Astrocyte (in vitro differentiated cells and primary cell): ENCODE measurements at regions not wholly inside any gene's neighbourhood (a gene's known extent, or its start where the extent isn't known, plus 50 kb on each side); places are given as distances from the start of the nearest gene placed in this dataset.

Experiments used
- DNase-seq: peaks from one replicate; pipeline ENCODE4 v3.0.0-alpha.2; 2010; ENCODE audit warnings: low read depth
- FAIRE-seq: peaks from 2 replicates; lab custom pipeline; 2011; peaks lifted over from hg19 to GRCh38; lab: Jason Lieb, UNC
- H2AFZ ChIP-seq: 2 replicates; pipeline ENCODE4 v1.6.0; 2012; ENCODE audit warnings: low read depth, low read length, inconsistent platforms
- H3K27ac ChIP-seq: 2 replicates; pipeline ENCODE4 v1.5.1; 2011; ENCODE audit warnings: low read depth, low read length, inconsistent platforms
- H3K27me3 ChIP-seq: 2 replicates; pipeline ENCODE4 v1.6.0; 2011; ENCODE audit warnings: low read length, inconsistent platforms; ENCODE audit not compliant: insufficient read depth
- H3K36me3 ChIP-seq: 2 replicates; pipeline ENCODE4 v1.5.1; 2011; ENCODE audit warnings: low read length, inconsistent platforms; ENCODE audit not compliant: insufficient read depth
- H3K4me1 ChIP-seq: 2 replicates; pipeline ENCODE4 v1.5.1; 2011; ENCODE audit warnings: low read length, inconsistent platforms; ENCODE audit not compliant: insufficient read depth
- H3K4me2 ChIP-seq: 2 replicates; pipeline ENCODE4 v1.6.0; 2012; ENCODE audit warnings: low read length, inconsistent platforms
- H3K4me3 ChIP-seq: 2 replicates; pipeline ENCODE4 v1.5.1; 2011; ENCODE audit warnings: low read depth, mild to moderate bottlenecking, low read length, inconsistent platforms; ENCODE audit not compliant: insufficient read depth
- H3K79me2 ChIP-seq: 2 replicates; pipeline ENCODE4 v1.6.0; 2012; ENCODE audit warnings: mild to moderate bottlenecking, low read length, inconsistent platforms; ENCODE audit not compliant: insufficient read depth
- H3K9ac ChIP-seq: 2 replicates; pipeline ENCODE4 v1.6.0; 2012; ENCODE audit warnings: mild to moderate bottlenecking, low read length, inconsistent platforms
- H3K9me3 ChIP-seq: 2 replicates; pipeline ENCODE4 v1.5.1; 2012; ENCODE audit warnings: low read depth, mild to moderate bottlenecking, low read length, inconsistent platforms; ENCODE audit not compliant: insufficient read depth
- H4K20me1 ChIP-seq: 2 replicates; pipeline ENCODE4 v1.6.0; 2012; ENCODE audit warnings: low read length, inconsistent platforms; ENCODE audit not compliant: insufficient read depth
- H3K27ac Mint-ChIP-seq: one replicate; pipeline ENCODE4 v1.8.0; 2021; ENCODE audit warnings: mild to moderate bottlenecking, mixed read lengths; ENCODE audit not compliant: unreplicated experiment
- H3K27me3 Mint-ChIP-seq: one replicate; pipeline ENCODE4 v1.8.0; 2021; ENCODE audit warnings: low read depth, mixed read lengths; ENCODE audit not compliant: unreplicated experiment
- H3K36me3 Mint-ChIP-seq: one replicate; pipeline ENCODE4 v1.8.0; 2021; ENCODE audit warnings: low read depth, mixed read lengths; ENCODE audit not compliant: unreplicated experiment
- H3K4me1 Mint-ChIP-seq: one replicate; pipeline ENCODE4 v1.8.0; 2021; ENCODE audit warnings: low read depth, mixed read lengths; ENCODE audit not compliant: unreplicated experiment
- H3K4me3 Mint-ChIP-seq: one replicate; pipeline ENCODE4 v1.8.0; 2021; ENCODE audit warnings: mild to moderate bottlenecking, moderate library complexity, mixed read lengths; ENCODE audit not compliant: unreplicated experiment
- H3K9me3 Mint-ChIP-seq: one replicate; pipeline ENCODE4 v1.8.0; 2021; ENCODE audit warnings: mild to moderate bottlenecking, mixed read lengths; ENCODE audit not compliant: unreplicated experiment
- EZH2 ChIP-seq: IDR thresholded peaks from 2 replicates; pipeline ENCODE4 v1.6.1; 2012; ENCODE audit warnings: mild to moderate bottlenecking, low read length, inconsistent platforms; ENCODE audit not compliant: insufficient read depth
- TF ChIP-seq, protein P1 (sequence below): IDR thresholded peaks from 2 replicates; pipeline ENCODE4 v1.5.1; 2011; ENCODE audit warnings: low read depth, mild to moderate bottlenecking, inconsistent platforms, low read length, moderate library complexity; ENCODE audit not compliant: insufficient read depth

DNA sequence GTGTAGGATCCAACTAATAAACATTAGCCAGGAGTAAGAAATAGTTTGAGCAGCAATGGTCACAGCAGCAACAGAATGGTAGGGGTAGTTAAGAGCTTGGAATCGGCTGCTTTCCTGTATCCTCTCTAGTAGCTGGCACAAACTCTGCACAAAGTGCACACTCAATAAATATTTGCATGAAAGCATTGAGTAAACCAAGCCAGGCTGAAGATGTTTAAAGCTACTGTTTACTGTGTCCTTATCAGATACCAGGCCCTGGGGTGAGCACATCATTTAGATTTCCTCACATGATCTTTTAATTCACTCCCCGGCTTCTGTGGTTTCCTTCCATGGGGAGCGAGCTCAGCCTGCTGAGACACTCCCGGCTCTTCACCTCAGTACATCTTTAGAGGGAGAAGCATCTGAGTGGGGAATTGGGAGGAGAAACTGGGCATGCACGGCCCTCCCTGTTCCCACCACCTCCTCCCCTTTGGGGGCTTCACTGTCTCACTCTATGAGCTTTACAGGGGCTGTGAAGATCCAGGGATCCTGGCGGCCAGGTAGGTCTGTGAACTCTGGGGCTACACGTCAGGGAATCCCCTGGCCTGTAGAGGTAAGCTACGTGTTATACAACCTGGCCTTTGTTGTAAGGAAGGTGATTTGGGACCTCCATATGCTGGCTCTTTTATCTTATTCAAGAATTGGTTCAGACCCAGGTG, 107.2 kb upstream of the VASH1 start:
- Histone ChIP-seq H3K9me3 (peaks cover 8% of the 10 kb centered on the region), H3K79me2 (no peaks in the 10 kb centered on the region), H2AFZ (no peak overlapping the region), H3K36me3 (no peaks in the 10 kb centered on the region), H3K4me3 (no peak overlapping the region), H3K27me3 (no peaks in the 10 kb centered on the region), H3K4me2 (no peak overlapping the region), H3K4me1 (no peaks in the 10 kb centered on the region), H4K20me1 (no peaks in the 10 kb centered on the region), H3K27ac (no peak overlapping the region), H3K9ac (no peak overlapping the region)
- FAIRE-seq = no peak
- DNase-seq = no peak
- Mint-ChIP-seq H3K4me3 (no peak overlapping the region), H3K27ac (no peak overlapping the region), H3K9me3 (peaks cover 8% of the 10 kb centered on the region), H3K4me1 (no peaks in the 10 kb centered on the region), H3K36me3 (no peaks in the 10 kb centered on the region), H3K27me3 (peaks cover 17% of the 10 kb centered on the region)
- TF ChIP-seq EZH2 = no peak
- TF ChIP-seq, protein P1, sequence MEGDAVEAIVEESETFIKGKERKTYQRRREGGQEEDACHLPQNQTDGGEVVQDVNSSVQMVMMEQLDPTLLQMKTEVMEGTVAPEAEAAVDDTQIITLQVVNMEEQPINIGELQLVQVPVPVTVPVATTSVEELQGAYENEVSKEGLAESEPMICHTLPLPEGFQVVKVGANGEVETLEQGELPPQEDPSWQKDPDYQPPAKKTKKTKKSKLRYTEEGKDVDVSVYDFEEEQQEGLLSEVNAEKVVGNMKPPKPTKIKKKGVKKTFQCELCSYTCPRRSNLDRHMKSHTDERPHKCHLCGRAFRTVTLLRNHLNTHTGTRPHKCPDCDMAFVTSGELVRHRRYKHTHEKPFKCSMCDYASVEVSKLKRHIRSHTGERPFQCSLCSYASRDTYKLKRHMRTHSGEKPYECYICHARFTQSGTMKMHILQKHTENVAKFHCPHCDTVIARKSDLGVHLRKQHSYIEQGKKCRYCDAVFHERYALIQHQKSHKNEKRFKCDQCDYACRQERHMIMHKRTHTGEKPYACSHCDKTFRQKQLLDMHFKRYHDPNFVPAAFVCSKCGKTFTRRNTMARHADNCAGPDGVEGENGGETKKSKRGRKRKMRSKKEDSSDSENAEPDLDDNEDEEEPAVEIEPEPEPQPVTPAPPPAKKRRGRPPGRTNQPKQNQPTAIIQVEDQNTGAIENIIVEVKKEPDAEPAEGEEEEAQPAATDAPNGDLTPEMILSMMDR = no peak

DNA sequence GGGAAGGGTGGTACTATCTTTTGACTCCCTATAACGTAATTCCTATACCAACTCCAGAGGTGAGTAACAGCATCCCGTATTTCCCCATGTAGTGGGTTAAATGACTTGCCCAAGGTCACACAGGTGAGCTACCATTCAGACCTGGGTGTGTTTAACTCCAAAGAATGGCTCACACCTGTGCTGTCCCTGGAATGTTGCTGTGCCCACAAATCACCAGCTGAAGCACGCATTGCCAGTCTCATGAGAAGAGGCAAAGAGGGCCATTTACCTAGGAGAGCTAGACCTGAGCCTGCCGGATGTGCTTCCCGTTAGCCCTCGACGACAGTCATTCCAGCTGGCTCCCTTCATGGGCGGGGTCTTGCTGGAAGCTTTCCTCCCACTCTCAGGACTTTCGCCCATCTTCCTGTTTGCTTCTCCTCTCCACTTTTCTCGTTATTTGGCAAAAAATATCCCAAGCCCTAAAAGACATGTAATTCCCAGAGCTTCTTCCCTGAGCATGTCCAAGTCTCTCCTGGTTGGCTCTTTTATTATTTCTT, 106.6 kb upstream of the VASH1 start:
- Histone ChIP-seq H3K4me3 (no peak overlapping the region), H2AFZ (no peak overlapping the region), H3K36me3 (no peaks in the 10 kb centered on the region), H3K9me3 (peaks cover 8% of the 10 kb centered on the region), H3K4me1 (no peaks in the 10 kb centered on the region), H3K79me2 (no peaks in the 10 kb centered on the region), H3K27me3 (no peaks in the 10 kb centered on the region), H3K27ac (no peak overlapping the region), H3K4me2 (no peak overlapping the region), H3K9ac (no peak overlapping the region), H4K20me1 (no peaks in the 10 kb centered on the region)
- Mint-ChIP-seq H3K4me3 (no peak overlapping the region), H3K9me3 (peaks cover 11% of the 10 kb centered on the region), H3K27ac (no peak overlapping the region), H3K27me3 (peaks cover 17% of the 10 kb centered on the region), H3K4me1 (no peaks in the 10 kb centered on the region), H3K36me3 (no peaks in the 10 kb centered on the region)
- FAIRE-seq (no peak), DNase-seq (no peak)
- TF ChIP-seq EZH2 = no peak
- TF ChIP-seq, protein P1 = no peak

DNA sequence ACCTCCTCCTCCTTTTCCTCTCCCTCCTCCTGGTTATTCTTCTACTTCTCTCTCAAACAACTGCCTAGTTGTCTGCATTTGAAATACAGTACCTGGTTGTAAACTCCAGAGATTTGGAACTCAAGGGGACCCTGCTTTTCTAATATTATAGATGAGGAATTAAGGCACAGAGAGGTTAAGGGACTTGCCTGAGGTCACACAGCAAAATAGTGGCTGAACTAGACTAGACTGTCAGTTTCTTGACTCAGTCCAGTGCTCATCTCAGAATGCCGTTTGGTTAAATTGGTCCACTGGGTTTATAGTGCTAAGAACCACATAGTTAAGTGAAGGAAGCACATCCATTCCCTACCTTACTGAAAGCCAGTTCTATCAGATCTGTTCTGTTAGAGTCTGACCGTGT, 105.9 kb upstream of the VASH1 start:
- Mint-ChIP-seq H3K4me3 (no peak overlapping the region), H3K27ac (no peak overlapping the region), H3K4me1 (no peaks in the 10 kb centered on the region)

More for the DNA sequence above, 105.9 kb upstream of the VASH1 start:
- Histone ChIP-seq H2AFZ (no peak overlapping the region), H4K20me1 (no peaks in the 10 kb centered on the region), H3K9me3 (peaks cover 8% of the 10 kb centered on the region), H3K4me2 (no peak overlapping the region), H3K4me3 (no peak overlapping the region), H3K27me3 (no peaks in the 10 kb centered on the region), H3K9ac (no peak overlapping the region), H3K36me3 (no peaks in the 10 kb centered on the region), H3K79me2 (no peaks in the 10 kb centered on the region), H3K27ac (no peak overlapping the region), H3K4me1 (no peaks in the 10 kb centered on the region)
- FAIRE-seq = no peak
- no peak for TF ChIP-seq EZH2
- TF ChIP-seq, protein P1 = no peak
- Mint-ChIP-seq H3K9me3 (peaks cover 11% of the 10 kb centered on the region), H3K36me3 (no peaks in the 10 kb centered on the region), H3K27me3 (peaks cover 17% of the 10 kb centered on the region)
- no peak for DNase-seq
